Body of pancreas (tissue), 4 donors: ENCODE measurements at regions not wholly inside any gene's neighbourhood (a gene's known extent, or its start where the extent isn't known, plus 50 kb on each side); places are given as distances from the start of the nearest gene placed in this dataset.

Experiments
- CTCF ChIP-seq, 7 experiments: fragments of 450-650 bp in 4 of 7; fragments of 200-600 bp in 3 of 7; sonication (generic) in 3 of 7; IDR thresholded peaks; one replicate each; pipeline ENCODE4 v1.5.1; 2016 to 2019; ENCODE audit warnings: antibody characterized with exemption in 7 of 7
- POLR2A ChIP-seq, 3 donors: fragments of 450-650 bp; IDR thresholded peaks; one replicate each; pipeline ENCODE4 v1.6.1; 2016; ENCODE audit warnings: antibody characterized with exemption in 3 of 3, mild to moderate bottlenecking in 2 of 3

GRCh38 chr2:120451334-120451733 lies 105.4 kb downstream of the INHBB start:
- TF ChIP-seq CTCF (IDR thresholded peaks at IDR 0.05) (no peak), POLR2A (IDR thresholded peaks at IDR 0.05) (no peak)
